GM23338 (cell line): ENCODE measurements at regions not wholly inside any gene's neighbourhood (a gene's known extent, or its start where the extent isn't known, plus 50 kb on each side); places are given as distances from the start of the nearest gene placed in this dataset.

ENCODE experiments used
- ATAC-seq: fragments of 200-7000 bp; cut with Tn5 transposase; 3 replicates; pipeline ENCODE4 v1.9.1; 2020
- DNase-seq: peaks from one replicate; pipeline ENCODE4 v3.0.0-alpha.2; 2015; ENCODE audit warnings: low spot score
- H2AFZ ChIP-seq: fragments of 200-600 bp; sonication (generic); 2 replicates; pipeline ENCODE4 v1.8.0; 2016; ENCODE audit warnings: antibody characterized with exemption, mild to moderate bottlenecking, moderate library complexity
- H3F3A ChIP-seq: fragments of 200-600 bp; sonication (generic); replicated peaks from 2 replicates; pipeline ENCODE4 v1.8.0; 2017; ENCODE audit warnings: antibody characterized with exemption, mixed run types, low read depth
- H3K27ac ChIP-seq: fragments of 200-600 bp; sonication (generic); 2 replicates; pipeline ENCODE4 v1.6.1; 2016; ENCODE audit warnings: low read depth
- H3K27me3 ChIP-seq: fragments of 200-600 bp; sonication (generic); 2 replicates; pipeline ENCODE4 v1.8.0; 2016; ENCODE audit warnings: mild to moderate bottlenecking, mixed run types, moderate library complexity; ENCODE audit not compliant: insufficient read depth
- H3K36me3 ChIP-seq: fragments of 200-600 bp; sonication (generic); 2 replicates; pipeline ENCODE4 v1.8.0; 2016; ENCODE audit warnings: mild to moderate bottlenecking; ENCODE audit not compliant: insufficient read depth
- H3K4me1 ChIP-seq: fragments of 200-600 bp; sonication (generic); 2 replicates; pipeline ENCODE4 v1.8.0; 2016; ENCODE audit warnings: mild to moderate bottlenecking, moderate library complexity; ENCODE audit not compliant: insufficient read depth
- H3K4me2 ChIP-seq: fragments of 200-600 bp; sonication (generic); 2 replicates; pipeline ENCODE4 v1.7.1; 2017; ENCODE audit warnings: mixed run types
- H3K4me3 ChIP-seq: fragments of 200-600 bp; sonication (generic); 2 replicates; pipeline ENCODE4 v1.6.1; 2016; ENCODE audit warnings: mixed run types
- H3K79me2 ChIP-seq: fragments of 200-600 bp; sonication (generic); replicated peaks from 2 replicates; pipeline ENCODE4 v1.8.0; 2017; ENCODE audit warnings: mild to moderate bottlenecking; ENCODE audit not compliant: insufficient read depth
- H3K9me2 ChIP-seq: fragments of 200-600 bp; sonication (generic); 2 replicates; pipeline ENCODE4 v1.8.0; 2017; ENCODE audit not compliant: insufficient read depth
- H4K20me1 ChIP-seq: fragments of 200-600 bp; sonication (generic); replicated peaks from 2 replicates; pipeline ENCODE4 v1.8.0; 2017; ENCODE audit warnings: mild to moderate bottlenecking; ENCODE audit not compliant: insufficient read depth
- H3K27ac Mint-ChIP-seq: 2 replicates; pipeline ENCODE4 v1.8.0; 2020; ENCODE audit warnings: inconsistent platforms, mild to moderate bottlenecking, moderate library complexity, mixed read lengths
- H3K27me3 Mint-ChIP-seq: 3 replicates; pipeline ENCODE4 v1.8.0; 2022; ENCODE audit warnings: low read depth, mild to moderate bottlenecking, moderate library complexity, mixed read lengths, inconsistent platforms; ENCODE audit not compliant: insufficient read depth, poor library complexity
- H3K36me3 Mint-ChIP-seq: 3 replicates; pipeline ENCODE4 v1.8.0; 2021; ENCODE audit warnings: low read depth, mild to moderate bottlenecking, inconsistent platforms, moderate library complexity, mixed read lengths
- H3K4me1 Mint-ChIP-seq: 3 replicates; pipeline ENCODE4 v1.8.0; 2020; ENCODE audit warnings: mild to moderate bottlenecking, inconsistent platforms, mixed read lengths
- H3K4me3 Mint-ChIP-seq: 3 replicates; pipeline ENCODE4 v1.8.0; 2021; ENCODE audit warnings: moderate library complexity, mild to moderate bottlenecking, inconsistent platforms, mixed read lengths
- H3K9me3 Mint-ChIP-seq: 3 replicates; pipeline ENCODE4 v1.8.0; 2020; ENCODE audit warnings: moderate library complexity, mild to moderate bottlenecking, inconsistent platforms, mixed read lengths
- CREB1 ChIP-seq: fragments of 250-450 bp; sonication (Bioruptor Pico); IDR thresholded peaks from 2 replicates; pipeline ENCODE4 v1.5.0; 2020; ENCODE audit warnings: low read depth, mild to moderate bottlenecking, moderate library complexity
- CTCF ChIP-seq, 2 experiments: fragments of 200-600 bp in 1 of 2; sonication (generic) in 1 of 2; conservative IDR thresholded peaks; 2 replicates each; pipeline versions ENCODE4 v1.5.1 to v1.6.1; 2016 to 2017; ENCODE audit warnings: antibody characterized with exemption in 2 of 2, low read depth in 2 of 2, mild to moderate bottlenecking in 2 of 2, moderate library complexity in 1 of 2
- EZH2 ChIP-seq: fragments of 200-600 bp; sonication (generic); IDR thresholded peaks from one replicate; pipeline ENCODE4 v1.8.0; 2017; ENCODE audit warnings: antibody characterized with exemption, mild to moderate bottlenecking, low read depth; ENCODE audit not compliant: unreplicated experiment
- EZH2phosphoT487 ChIP-seq: fragments of 200-600 bp; sonication (generic); IDR thresholded peaks from one replicate; pipeline ENCODE4 v1.8.1; 2018; ENCODE audit warnings: antibody characterized with exemption; ENCODE audit not compliant: unreplicated experiment
- JUNB ChIP-seq: IDR thresholded peaks from one replicate; pipeline ENCODE4 v1.6.1; 2016; ENCODE audit warnings: antibody characterized with exemption; ENCODE audit not compliant: unreplicated experiment
- NANOG ChIP-seq: IDR thresholded peaks from 2 replicates; pipeline ENCODE4 v1.6.1; 2016; ENCODE audit warnings: antibody characterized with exemption, borderline replicate concordance
- POLR2AphosphoS5 ChIP-seq: IDR thresholded peaks from 2 replicates; pipeline ENCODE4 v1.6.1; 2016; ENCODE audit warnings: antibody characterized with exemption, low read depth
- STAT1 ChIP-seq: IDR thresholded peaks from one replicate; pipeline ENCODE4 v1.6.1; 2016; ENCODE audit warnings: antibody characterized with exemption; ENCODE audit not compliant: unreplicated experiment
- ZNF331 ChIP-seq: fragments of 250-450 bp; sonication (Bioruptor Pico); IDR thresholded peaks from 2 replicates; pipeline ENCODE4 v1.5.0; 2020; ENCODE audit warnings: low read depth, mild to moderate bottlenecking, moderate library complexity
- ZNF462 ChIP-seq: fragments of 250-450 bp; sonication (Bioruptor Pico); IDR thresholded peaks from 2 replicates; pipeline ENCODE4 v1.5.0; 2020; ENCODE audit warnings: mild to moderate bottlenecking, moderate library complexity

GRCh38 chr16:76622876-76623275 lies 345.7 kb downstream of the CNTNAP4 start (continued):
- TF ChIP-seq CTCF (conservative IDR thresholded peaks at IDR 0.05; ENCODE audit: low read depth in 2 of 2) (no peak), CREB1 (CRISPR knock-in tag) (no peak)

GRCh38 chr16:76634847-76635697 lies 357.9 kb downstream of the CNTNAP4 start:
- peaks cover 4% of the 10 kb centered on the region for H3K27me3 Mint-ChIP-seq
- H3K79me2 ChIP-seq = no peaks in the 10 kb centered on the region
- DNase-seq = no peak
- no peaks in the 10 kb centered on the region for H3F3A ChIP-seq
- no peak for ATAC-seq
- H3K27ac ChIP-seq = no peak overlapping the region
- H4K20me1 ChIP-seq = no peaks in the 10 kb centered on the region
- H3K9me3 Mint-ChIP-seq = peaks cover 71% of the 10 kb centered on the region
- no peak overlapping the region for H3K27ac Mint-ChIP-seq
- H3K27me3 ChIP-seq = no peaks in the 10 kb centered on the region
- no peaks in the 10 kb centered on the region for H3K4me1 Mint-ChIP-seq
- no peaks in the 10 kb centered on the region for H3K4me1 ChIP-seq
- H3K4me3 ChIP-seq = no peak overlapping the region
- no peak overlapping the region for H3K4me3 Mint-ChIP-seq
- H2AFZ ChIP-seq = peak overlapping the region; percentile 7; the same call in 1 of the 2 replicates
- no peaks in the 10 kb centered on the region for H3K36me3 ChIP-seq
- H3K9me2 ChIP-seq = no peaks in the 10 kb centered on the region
- no peak overlapping the region for H3K4me2 ChIP-seq
- peaks cover 8% of the 10 kb centered on the region; the same call in 2 of the 3 replicates for H3K36me3 Mint-ChIP-seq
- TF ChIP-seq ZNF331 (CRISPR knock-in tag) (no peak), POLR2AphosphoS5 (no peak), NANOG (no peak), STAT1 (no peak), CREB1 (CRISPR knock-in tag) (no peak), JUNB (no peak), CTCF (conservative IDR thresholded peaks at IDR 0.05; ENCODE audit: low read depth in 2 of 2) (no peak), EZH2 (no peak), ZNF462 (CRISPR knock-in tag) (no peak), EZH2phosphoT487 (no peak)
